COLO829 (cell line): ENCODE measurements at regions not wholly inside any gene's neighbourhood (a gene's known extent, or its start where the extent isn't known, plus 50 kb on each side); places are given as distances from the start of the nearest gene placed in this dataset.
"Not testable (repeated sequence)": the region's sequence is repeated elsewhere in the genome, so short reads cannot be mapped to it uniquely, and the experiment has no call there.

ENCODE experiments used
- DNase-seq: peaks from one replicate; pipeline ENCODE4 v3.0.0; 2012; ENCODE audit warnings: low spot score

DNA sequence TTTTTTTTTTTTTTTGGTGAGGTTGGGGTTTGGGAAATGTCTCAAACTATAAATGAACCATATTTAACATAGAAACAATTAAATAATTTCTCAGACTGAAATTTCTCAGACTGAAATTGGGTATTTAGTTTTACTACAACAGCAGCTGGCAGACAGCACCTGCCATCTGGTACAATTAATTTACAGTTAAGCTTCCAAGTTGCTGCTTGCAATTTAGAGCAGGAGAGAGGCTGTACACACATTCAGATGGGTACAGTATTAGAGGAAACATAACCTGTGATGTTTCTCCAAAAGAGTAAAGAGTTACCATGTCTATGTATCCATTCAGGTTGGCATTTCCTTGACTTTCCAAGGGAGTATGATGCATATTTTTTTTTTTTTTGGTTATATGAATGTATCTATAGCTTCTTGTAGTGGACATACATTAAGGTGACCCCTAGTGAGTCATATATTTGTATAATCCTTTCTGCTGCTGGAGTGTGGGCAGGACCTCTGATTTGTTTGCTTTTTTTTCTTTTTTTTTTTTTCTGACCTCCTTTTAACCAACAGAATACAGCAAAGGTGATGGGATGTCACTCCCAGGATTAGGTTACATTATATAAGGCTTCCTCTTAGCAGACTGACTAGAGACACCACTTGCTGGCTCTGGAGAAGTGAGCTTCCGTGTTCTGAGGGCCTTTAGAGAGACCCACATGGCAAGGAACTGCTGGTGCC, 201.7 kb downstream of the PTH2R start:
- DNase-seq: no peak

DNA sequence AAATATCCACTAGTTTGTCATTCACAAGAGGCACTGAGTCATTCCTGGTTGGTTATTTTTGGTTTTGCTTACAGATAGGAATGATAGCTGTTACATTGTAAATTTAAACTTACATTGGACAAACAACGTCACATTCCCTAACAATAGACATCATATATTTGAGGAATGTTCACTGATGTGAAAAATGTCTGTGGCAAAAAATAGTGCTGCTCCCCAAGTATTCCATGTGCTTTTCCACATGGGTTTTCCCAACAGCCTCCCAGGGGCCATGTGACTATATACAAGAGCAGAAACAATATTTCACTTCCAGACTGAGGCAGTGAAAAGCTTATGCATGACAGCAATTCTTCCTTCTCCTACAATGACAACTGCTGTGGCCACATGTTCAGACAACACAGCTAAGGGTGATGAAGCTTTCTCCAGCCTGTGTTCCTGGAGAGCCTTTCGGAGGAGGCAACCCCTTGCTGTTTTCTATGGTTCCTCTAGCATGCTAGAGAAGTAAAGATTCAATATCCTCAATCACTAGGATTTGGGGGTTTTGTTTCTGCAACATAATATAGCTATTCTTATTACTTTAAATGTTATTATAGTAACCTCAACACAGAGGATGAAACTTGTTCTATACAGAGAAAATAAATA, 202.7 kb downstream of the PTH2R start:
- DNase-seq: no peak

DNA sequence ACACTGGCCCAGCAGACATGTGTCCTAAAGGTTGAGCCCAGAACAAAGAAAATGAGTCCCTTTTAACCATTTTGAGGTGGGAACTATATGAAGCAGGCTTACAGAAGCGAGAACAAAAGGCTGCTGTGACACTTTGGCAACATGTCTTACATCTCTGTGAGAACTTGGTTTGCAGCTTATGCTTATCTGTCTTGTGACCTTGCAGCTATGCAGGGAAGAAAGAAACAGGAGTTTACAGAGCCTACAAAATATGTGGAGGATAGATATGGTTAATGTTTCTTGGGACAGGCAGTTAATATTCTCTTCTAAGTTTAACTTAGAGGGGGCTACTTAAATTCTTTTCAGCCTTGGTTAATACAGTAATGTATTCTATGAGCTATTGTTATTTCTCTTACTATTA, 209.1 kb downstream of the PTH2R start:
- DNase-seq: not testable (repeated sequence)

DNA sequence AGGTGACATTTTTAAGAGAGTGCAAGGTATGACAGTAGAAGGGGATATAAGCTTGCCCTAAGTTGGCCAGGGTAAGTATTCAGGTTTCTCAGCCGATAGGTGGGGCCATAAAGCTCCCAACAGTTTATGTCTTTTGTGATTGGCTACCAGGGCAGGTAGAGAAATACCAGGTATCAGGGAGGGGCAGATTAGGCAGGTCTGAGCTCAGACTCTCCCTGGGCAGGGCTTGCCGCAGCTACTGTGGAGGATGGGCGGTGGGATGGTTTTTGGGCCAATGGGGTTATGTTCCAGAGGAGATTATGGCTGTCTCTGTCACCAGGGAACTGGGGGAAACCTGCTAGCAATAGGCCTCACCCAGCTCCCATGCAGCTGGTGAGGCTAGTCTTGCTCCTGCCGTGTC, 211.6 kb downstream of the PTH2R start:
- no peak for DNase-seq

DNA sequence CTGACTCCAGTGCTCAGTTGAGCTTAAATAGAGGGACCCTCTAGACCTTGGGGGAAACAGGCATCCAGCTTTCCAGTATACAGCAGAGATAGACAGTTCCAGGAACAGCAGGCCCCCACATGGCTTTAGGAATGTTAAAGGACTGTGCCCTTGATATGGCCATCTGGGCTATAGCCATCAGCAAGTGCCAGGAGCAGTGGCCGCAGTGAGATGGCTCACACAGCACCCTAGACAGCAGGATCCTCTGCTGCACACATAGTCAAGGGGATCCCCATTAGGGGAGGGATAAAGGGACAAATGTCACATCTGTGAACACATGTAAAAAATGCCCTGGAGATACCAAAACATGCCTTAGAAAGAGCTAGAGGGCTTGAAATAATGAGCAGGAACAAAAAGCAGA, 213.4 kb downstream of the PTH2R start:
- DNase-seq: no peak

DNA sequence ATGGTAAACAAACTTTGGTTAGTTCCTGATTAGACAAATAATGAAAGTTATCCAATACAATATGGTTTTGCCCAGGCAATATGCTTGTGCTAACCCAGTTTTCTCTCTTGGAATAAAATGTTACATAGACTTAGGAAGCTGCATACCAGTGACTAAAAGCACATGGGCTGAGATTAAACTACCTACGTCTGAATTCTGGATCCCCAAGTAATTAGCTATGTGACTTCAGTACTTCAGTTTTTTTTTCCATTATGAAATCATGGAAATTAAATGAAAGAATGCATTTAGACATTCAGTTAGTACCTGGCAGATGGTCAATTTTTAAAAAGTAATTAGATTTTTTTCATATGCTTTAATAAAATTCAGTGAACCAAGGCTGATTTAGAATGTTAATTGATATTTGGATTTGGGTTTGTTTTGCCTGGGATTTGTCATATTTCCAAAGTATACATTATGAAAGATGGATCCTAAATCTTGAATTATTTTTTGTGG, 213.9 kb downstream of the PTH2R start:
- DNase-seq: no peak

DNA sequence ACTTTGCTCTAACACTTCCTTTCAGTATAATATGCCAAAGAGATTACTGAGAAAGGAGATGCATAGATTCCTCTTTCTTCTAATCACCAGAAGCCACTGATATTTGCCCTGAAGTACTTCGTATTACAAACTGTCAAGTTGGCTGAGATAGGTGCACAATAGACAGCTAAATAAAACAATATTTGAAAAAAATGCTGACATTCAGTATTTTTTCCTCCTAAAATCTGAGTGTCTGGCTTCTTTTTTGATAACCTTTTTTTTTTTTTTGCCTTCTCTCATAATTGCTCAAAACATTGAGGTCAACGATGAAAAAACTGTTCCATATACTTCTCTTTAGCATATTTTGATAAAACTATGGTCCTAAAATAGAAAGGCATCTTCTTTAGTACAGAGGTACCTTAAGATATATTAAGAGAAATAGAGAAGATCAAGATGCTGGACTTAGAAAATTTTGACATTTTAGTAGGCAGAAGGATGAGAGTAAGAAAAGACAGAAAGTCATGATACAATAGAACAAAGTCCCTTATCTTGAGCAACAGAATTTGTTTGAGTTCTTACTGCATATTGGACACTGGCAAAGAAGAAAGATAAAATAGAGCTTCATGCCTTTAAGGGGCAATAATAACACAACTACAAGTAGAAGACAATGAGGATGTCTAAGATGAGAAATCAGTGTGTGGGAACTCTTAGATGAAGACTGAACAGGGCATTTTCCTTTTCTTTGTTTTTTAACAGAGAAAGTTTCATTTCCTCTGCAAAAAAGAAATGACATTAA, 220.7 kb downstream of the PTH2R start:
- DNase-seq: no peak

DNA sequence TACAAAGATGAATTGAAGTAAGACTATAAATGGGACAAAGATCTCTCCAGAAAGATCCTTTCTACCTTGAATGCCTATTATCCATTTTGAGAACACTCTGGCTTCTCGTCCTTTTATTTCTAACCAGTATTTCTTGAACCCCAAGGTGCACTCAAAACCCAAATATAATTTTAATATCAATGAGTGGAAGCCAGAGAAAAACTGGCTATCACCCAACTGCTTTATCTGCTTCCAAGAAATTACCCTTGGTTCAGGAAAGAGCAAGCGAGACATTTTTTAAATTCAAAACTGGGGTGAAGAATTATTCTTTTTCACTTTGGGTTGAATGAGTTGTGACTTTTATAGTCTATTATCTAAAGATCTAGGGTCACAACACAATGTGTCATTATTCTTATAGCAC, 221.3 kb downstream of the PTH2R start:
- no peak for DNase-seq

DNA sequence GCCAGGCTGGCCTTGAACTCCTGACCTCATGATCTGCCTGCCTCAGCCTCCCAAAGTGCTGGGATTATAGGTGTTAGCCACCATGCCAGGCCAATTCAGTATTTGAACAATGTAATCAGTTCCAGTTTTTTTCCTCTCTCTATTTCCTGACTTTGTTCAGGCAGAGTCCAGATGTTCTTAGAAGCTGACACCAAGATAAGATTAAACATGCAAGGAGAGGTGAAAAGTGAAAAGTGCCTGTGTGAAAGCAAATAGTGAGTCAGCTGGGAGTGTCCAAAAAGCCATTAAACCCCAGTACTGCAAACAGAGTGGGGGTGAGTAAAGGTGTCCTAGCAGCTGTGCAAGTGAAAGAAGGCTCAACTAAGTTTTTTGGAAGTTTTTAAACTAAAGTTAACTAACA, 231.5 kb downstream of the PTH2R start:
- DNase-seq: no peak

DNA sequence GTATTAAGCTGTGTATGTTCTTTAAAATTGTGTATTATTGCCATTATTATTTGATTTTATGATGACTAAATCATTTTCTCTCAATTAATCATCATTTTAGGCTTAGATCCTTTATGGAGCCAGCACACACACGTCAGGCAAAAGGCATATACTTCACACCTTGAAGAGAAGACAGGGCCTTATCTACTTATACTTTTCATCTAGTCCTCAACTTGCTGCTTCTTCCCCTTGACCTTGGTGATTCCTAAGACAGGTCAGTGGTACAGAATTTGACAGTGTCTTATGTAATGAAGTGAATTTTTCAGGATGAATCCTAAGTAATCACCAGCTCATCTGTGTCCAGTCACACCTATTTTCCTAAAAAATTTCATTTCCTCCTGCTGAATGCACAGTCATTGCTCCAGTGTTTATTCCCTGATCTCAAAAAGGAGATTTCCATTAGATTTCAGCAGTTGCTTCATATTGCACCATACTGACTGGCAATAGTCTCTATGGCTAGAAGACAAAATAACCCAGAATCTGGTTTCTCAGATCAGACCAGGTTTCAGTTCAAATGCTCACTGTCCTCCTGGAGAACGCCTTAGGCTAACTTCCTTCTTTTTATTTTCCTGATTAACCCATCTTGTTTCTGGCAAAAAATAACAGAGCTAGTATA, 235.7 kb downstream of the PTH2R start:
- DNase-seq: no peak

DNA sequence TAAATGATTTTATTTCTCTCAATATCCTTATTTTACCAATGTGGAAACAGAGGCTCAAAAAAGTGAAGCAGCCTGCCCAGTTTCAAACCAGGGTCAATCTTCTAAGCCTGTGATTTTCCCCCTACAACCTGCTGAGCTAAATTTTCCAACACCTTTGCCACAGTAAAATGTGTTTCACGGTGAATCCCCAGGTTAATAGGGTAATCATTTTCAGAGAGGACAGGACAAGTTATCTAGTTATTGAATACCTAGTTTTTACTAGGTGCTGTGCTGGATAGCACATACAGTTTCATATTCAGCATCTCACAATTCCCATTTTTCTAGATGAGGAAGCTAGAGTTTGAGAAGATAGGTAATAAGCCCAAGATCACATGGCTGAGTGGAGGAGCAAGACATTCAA, 236.6 kb downstream of the PTH2R start:
- DNase-seq: no peak

DNA sequence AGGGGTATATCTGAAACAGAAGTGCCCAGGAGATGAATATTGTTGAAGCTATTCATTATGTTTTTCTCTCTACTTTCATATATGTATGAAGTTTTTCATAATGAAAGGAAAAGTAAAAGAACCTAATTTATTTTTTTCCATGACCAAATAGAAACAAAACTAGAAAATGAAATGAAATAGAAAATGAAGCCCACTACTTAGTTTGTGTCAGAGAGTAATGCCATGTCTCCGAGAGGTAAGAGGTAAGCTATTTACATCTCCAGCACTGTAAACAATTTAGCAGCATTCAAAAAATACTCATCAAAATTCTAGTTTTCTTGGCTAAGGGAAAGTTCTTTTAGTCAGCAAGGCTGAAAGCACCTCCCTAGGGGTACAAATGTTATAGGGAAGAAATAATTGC, 238.6 kb downstream of the PTH2R start:
- DNase-seq: no peak

DNA sequence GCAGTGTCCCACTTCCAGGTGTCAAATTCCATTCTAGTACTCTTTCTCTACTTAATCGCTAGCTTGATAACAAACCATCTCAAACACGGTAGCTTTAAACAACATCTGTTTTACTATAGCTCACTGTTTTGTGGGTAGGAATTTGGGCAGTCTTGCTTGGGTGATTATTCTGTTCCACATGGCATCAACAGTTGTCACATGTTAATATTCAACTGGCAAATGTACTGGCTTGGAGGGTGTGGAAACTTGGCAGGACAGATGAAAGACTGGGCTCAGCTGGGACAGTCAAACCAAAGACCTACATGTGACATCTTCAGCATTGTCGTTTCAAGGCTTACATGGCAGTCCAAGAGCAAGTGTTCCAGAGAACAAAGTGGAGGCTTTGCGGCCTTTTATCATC, 241.8 kb downstream of the PTH2R start:
- no peak for DNase-seq

DNA sequence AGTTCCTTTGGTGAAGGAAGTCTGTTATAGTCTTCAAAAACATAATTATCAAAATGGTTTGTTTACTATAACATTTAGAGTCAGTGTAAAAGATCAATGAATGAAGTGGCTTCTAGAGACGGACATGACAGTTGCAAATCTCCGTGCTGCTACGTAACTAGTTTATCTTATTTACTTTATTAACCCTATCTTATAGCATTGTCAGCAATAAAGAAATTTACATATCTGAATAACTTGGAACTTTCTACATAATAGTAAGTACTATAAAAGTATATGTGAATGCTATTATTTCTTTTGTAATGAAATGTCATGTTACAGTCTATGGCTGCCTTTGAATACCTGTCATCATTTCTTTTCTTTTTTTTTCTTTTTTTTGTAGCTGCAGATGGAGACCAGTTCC, 246.8 kb downstream of the PTH2R start:
- no peak for DNase-seq

DNA sequence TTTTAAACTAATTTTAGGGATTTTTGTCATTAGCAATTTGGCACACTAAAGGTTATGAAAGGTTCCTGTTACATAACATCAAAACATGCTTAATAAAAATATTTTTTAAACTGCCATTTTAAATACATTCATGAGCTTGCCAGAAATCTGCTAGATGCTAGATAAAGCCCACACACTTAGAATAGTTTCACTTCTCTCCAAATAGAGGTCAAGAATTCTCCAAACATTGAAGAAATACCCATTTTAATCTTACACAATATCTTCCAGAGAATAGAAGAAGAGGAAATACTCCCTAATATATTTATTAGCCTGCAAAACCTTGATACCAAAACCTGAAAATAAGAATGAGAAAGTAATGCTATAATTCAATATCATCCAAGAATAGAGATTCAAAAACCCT, 247.5 kb downstream of the PTH2R start:
- no peak for DNase-seq

DNA sequence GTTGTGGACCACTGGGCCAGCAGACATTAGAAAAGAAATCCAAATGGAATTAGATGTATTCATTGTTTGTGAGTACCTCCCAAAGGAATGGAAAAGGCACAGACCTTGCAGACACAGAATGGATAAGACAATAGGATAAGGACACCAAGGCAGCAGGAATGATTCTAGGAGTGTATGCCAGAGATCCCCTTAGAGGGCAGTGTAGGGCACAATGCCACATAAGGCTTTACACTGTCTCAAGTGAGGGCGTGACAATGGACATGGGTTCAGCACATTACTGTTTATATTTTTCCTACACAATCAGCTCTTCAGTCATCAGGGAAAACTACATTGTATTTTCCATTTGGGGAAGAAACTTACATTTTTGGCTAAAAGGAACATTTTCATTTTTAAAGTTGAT, 250.9 kb downstream of the PTH2R start:
- no peak for DNase-seq

DNA sequence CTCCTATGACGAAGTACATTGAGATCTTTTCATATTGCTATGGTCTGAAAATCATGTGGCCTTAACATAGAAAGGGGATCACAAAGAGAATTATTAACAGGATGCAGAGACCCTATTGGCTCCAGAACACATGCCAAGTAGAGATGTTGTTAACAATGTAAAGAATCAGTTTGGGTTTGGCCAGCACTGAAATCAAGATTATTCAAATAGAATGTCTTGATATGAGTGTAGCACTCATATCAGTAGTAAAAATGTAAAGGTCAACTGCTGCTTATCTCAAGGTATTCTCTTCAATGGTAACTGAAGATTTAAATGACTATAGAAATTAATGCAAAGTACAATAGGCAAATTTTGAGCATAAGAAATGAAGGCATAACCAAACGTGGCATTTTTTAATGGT, 262.8 kb downstream of the PTH2R start:
- DNase-seq: no peak

DNA sequence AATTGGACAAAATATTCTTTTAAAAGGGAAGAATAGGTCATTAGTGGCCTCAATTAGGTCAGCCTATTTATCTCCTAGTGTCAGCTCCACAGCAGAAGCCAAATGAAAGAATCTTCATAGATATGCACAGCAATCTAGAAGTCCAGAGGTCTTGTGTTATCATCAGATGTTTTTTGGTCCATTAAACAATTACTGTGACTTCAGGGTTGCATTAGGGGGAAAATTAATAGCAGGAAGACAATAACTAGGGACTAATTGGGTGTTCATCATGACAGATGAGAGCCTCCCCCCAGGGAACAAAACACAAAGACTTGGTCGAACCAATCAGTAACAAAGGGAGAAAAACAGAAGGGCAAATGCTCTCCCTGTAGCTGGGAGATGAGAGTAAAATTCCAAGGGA, 264.7 kb downstream of the PTH2R start:
- no peak for DNase-seq

DNA sequence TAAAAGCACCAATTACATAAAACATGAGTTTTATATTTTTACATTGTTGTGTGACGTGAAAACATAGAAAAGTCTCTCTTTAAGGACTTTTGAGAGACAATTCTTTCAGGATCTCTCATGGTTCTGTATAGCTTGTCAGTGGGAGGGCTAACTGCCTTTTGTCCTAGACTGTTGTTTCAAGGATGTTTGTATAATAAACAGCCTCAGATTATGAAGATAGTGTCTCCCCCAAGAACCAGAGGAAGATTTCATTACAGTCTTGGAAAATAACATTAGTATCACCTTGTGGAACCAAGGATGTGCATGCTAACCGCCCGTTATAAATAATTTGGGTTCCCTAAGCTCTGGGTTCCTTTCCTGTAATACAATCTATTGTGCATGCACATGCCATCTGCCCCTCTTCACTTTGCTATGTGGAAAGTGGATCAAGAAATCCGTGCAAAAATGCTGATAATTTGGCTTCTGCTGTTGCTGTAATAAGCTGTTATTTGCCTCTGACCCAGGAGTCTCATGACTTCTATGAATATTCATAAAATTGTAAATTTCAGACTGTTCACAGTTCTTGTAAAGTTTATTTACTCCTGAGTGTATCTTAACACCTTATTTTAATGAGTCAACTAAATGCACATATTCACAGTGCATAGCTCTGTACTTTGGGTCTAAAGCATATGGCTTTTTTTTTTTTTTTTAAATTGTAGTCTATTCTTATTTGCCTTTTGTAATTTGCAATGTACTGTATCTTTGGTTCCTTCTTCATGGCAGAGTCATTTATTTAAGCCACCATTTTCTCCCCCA, 265.5 kb downstream of the PTH2R start:
- no peak for DNase-seq

DNA sequence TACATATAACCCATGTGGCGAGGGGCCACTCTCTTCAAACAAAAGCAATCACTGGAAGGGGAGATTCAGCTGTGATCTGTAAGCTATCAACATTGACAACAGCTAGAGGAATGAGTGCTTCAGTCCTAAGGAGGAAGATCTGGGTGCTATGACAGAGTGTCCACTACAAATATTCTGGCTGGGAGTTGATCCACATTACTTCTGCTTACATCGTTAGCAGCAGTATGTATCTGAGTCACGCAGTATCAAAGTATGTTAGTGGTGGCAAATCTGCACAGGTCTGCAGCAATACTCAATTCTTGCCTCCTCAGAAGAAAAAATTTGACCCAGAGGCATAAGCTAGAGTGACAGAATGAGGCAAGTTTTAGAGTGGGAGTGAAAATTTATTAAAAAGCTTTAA, 267.0 kb downstream of the PTH2R start:
- no peak for DNase-seq

DNA sequence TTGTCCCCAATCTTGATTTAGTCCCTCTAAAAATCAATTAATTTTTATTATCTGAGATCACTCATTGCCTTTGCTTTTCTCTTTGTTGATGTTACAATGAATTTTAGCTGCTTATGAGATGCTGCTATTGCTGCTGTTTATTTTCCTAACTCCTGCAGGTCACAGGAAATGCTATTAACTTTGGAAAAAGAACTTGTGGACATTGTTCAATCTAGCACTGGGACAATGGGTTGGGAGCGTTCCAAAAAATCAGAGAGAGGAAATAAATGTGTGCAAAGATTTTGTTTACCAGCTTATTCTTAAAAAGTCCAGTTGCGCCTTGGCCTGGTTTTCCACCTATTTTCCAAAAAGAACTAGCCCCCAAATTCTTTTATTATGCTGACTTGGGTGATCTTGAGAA, 268.3 kb downstream of the PTH2R start:
- no peak for DNase-seq

DNA sequence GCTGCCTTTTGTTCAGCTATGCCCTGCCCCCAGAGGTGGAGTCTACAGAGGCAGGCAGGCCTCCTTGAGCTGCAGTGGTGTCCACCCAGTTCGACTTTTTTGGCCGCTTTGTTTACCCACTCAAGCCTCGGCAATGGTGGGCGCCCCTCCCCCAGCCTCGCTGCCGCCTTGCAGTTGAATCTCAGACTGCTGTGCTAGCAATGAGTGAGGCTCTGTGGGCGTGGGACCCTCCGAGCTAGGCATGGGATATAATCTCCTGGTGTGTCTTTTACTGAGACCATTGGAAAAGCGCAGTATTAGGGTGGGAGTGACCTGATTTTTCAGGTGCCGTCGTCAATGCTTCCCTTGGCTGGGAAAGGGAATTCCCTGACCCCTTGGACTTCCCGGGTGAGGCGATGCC, 279.3 kb downstream of the PTH2R start:
- not testable (repeated sequence) for DNase-seq
